CD4-positive, alpha-beta T cell (primary cell): ENCODE measurements at regions not wholly inside any gene's neighbourhood (a gene's known extent, or its start where the extent isn't known, plus 50 kb on each side); places are given as distances from the start of the nearest gene placed in this dataset.

Experiments used
- ATAC-seq: fragments of 200-7000 bp; cut with Tn5 transposase; one replicate; pipeline ENCODE4 v1.10.0; 2022; ENCODE audit warnings: mild to moderate bottlenecking; ENCODE audit not compliant: poor library complexity
- CTCF ChIA-PET: fragments of 350-600 bp; sonication (Branson Sonifier 250); formaldehyde crosslinking; loops from one replicate; lab custom pipeline; 2021; ENCODE audit warnings: antibody characterized with exemption, inconsistent platforms; lab: Charles Lee
- POLR2A ChIA-PET: fragments of 350-600 bp; sonication (Branson Sonifier 250); formaldehyde crosslinking; loops from one replicate; lab custom pipeline; 2021; ENCODE audit warnings: antibody characterized with exemption, inconsistent platforms; lab: Charles Lee
- DNase-seq, 14 experiments: peaks; one replicate each; pipeline ENCODE4 v3.0.0-alpha.2; 2013 to 2020; ENCODE audit warnings: mixed read lengths in 2 of 14
- H3K27ac ChIP-seq, 2 donors: one replicate each; pipeline versions ENCODE4 v1.5.1 to v1.7.0; 2013; ENCODE audit warnings: low read length in 2 of 2, low read depth in 1 of 2, mild to moderate bottlenecking in 1 of 2
- H3K27me3 ChIP-seq, 2 experiments: 1 replicate in 1 of 2; 2 replicates in 1 of 2; pipeline versions ENCODE4 v1.6.1 to v1.7.0; 2013; ENCODE audit warnings: low read length in 2 of 2, control low read depth in 1 of 2, mild to moderate bottlenecking in 1 of 2, moderate library complexity in 1 of 2; ENCODE audit not compliant: insufficient read depth in 2 of 2, control insufficient read depth in 1 of 2
- H3K36me3 ChIP-seq: one replicate; pipeline ENCODE4 v1.6.1; 2013; ENCODE audit warnings: low read length, control low read depth; ENCODE audit not compliant: insufficient read depth
- H3K4me1 ChIP-seq: one replicate; pipeline ENCODE4 v1.6.1; 2013; ENCODE audit warnings: low read length, control low read depth; ENCODE audit not compliant: insufficient read depth
- H3K4me3 ChIP-seq: one replicate; pipeline ENCODE4 v1.5.1; 2013; ENCODE audit warnings: mild to moderate bottlenecking, low read length, moderate library complexity
- H3K9me3 ChIP-seq, 2 experiments: 1 replicate in 1 of 2; 2 replicates in 1 of 2; pipeline versions ENCODE4 v1.6.1 to v1.7.0; 2013; ENCODE audit warnings: low read length in 2 of 2, mild to moderate bottlenecking in 2 of 2, control low read depth in 1 of 2, moderate library complexity in 1 of 2; ENCODE audit not compliant: control insufficient read depth in 1 of 2, insufficient read depth in 1 of 2
- H3K27ac Mint-ChIP-seq: one replicate; pipeline ENCODE4 v1.8.0; 2020; ENCODE audit warnings: mixed read lengths
- H3K27me3 Mint-ChIP-seq: one replicate; pipeline ENCODE4 v1.8.0; 2021; ENCODE audit warnings: mixed read lengths
- H3K36me3 Mint-ChIP-seq: one replicate; pipeline ENCODE4 v1.8.0; 2021; ENCODE audit warnings: low read depth, mixed read lengths
- H3K4me1 Mint-ChIP-seq: one replicate; pipeline ENCODE4 v1.8.0; 2021; ENCODE audit warnings: low read depth, mixed read lengths
- H3K4me3 Mint-ChIP-seq: one replicate; pipeline ENCODE4 v1.8.0; 2020; ENCODE audit warnings: mild to moderate bottlenecking, mixed read lengths
- H3K9me3 Mint-ChIP-seq: one replicate; pipeline ENCODE4 v1.8.0; 2020; ENCODE audit warnings: mixed read lengths
- intact Hi-C, 2 experiments: fragments of 100-400 bp; cut with DNase I in 1 of 2; cut with micrococcal nuclease in 1 of 2; formaldehyde crosslinking; loops; one replicate each; pipeline versions ENCODE4 v1.15.1 to v1.9.0; 2023 to 2025; cut with DNase I, micrococcal nuclease
- TF ChIP-seq, protein P1 (sequence below): fragments of 200-600 bp; IDR thresholded peaks from one replicate; pipeline ENCODE4 v1.8.0; 2022; ENCODE audit warnings: antibody characterized with exemption, mild to moderate bottlenecking

DNA sequence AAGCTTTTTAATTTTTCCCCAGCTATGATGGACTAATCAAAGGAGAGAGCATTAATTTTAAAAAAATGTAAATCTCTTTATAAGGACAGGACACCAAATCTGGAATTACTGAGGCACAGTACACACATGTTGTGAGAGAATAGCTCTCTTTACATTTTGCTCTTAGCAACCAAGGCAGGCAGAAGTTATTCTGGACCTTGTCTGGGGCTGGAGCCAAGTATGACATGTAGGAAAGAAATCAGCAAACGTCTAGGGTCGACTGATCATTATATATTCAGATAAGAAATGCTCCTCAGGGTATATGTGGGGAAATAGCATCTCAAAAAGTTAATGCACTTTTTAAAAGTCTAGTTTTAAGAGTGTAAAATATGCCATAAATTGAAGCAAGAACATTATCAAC is 1330.0 kb upstream of the CELF4 start:
- Histone ChIP-seq H3K27ac (no peak overlapping the region), H3K27me3 (no peaks in the 10 kb centered on the region), H3K4me1 (no peaks in the 10 kb centered on the region), H3K4me3 (no peak overlapping the region), H3K9me3 (no peaks in the 10 kb centered on the region), H3K36me3 (no peaks in the 10 kb centered on the region)
- no peak overlapping the region for H3K4me3 Mint-ChIP-seq
- intact Hi-C loops: no loop called here
- H3K36me3 Mint-ChIP-seq: no peaks in the 10 kb centered on the region
- ATAC-seq (no peak), DNase-seq (no peak)
- no peaks in the 10 kb centered on the region for H3K4me1 Mint-ChIP-seq
- no peak overlapping the region for H3K27ac Mint-ChIP-seq
- H3K27me3 Mint-ChIP-seq: no peaks in the 10 kb centered on the region
- TF ChIP-seq, protein P1, sequence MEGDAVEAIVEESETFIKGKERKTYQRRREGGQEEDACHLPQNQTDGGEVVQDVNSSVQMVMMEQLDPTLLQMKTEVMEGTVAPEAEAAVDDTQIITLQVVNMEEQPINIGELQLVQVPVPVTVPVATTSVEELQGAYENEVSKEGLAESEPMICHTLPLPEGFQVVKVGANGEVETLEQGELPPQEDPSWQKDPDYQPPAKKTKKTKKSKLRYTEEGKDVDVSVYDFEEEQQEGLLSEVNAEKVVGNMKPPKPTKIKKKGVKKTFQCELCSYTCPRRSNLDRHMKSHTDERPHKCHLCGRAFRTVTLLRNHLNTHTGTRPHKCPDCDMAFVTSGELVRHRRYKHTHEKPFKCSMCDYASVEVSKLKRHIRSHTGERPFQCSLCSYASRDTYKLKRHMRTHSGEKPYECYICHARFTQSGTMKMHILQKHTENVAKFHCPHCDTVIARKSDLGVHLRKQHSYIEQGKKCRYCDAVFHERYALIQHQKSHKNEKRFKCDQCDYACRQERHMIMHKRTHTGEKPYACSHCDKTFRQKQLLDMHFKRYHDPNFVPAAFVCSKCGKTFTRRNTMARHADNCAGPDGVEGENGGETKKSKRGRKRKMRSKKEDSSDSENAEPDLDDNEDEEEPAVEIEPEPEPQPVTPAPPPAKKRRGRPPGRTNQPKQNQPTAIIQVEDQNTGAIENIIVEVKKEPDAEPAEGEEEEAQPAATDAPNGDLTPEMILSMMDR: no peak
- no peaks in the 10 kb centered on the region for H3K9me3 Mint-ChIP-seq
- POLR2A ChIA-PET: no interaction called here
- CTCF ChIA-PET: no interaction called here

DNA sequence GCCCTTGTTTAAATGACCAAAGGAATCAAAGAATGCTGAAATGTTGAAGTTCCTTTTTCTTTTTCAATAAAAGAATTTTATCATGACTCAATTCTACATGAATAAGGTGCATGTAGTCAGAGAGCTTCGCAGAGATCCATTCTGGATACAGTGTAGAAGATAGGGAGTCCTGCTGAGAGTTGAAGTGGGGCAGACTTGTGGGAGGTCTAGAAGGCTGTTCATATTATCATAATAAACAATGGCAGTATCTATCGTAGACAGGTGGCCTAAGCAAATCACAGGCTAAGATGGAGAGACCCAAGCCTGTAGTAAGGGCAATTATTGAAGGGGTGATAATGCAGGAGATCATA is 1322.0 kb upstream of the CELF4 start:
- peaks cover 4% of the 10 kb centered on the region for H3K9me3 Mint-ChIP-seq
- no peaks in the 10 kb centered on the region for H3K9me3 ChIP-seq

DNA sequence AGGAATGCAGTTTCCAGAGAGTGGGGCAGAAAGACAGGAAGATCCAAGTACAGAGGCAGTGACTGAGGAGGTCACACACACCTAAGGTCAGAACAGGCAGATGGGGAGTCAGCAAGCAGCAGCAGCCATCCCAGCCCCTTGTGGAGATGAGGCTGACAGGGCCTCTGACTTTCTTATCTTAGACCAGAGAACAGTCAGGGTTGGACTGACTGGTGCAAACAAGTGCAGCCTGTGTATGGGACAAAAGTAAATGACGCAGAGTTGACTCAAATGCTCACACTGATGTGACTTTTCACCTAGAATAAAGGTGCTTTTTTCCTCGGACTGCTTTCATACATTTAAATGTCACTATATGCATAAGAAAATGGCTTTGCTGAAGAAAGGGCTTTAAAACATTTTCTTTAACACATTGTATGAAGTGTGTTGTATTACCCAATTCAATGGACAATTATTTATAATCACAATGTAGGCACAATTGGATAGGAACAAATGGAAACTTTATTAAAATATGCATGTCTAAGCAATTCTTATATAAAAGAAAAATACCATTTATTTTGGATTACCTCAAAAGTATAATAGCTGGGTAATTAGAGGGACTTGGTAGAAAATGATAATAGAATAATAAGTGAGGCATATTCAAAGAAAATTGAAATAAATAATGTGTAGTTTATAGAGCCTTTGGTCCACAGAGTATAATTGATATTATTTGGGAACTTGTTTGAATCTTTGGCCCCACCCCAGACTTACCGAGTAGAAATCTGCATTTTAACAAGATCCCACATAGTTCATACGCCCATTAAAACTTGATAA is 1321.5 kb upstream of the CELF4 start:
- CTCF ChIA-PET: no interaction called here
- H3K27ac Mint-ChIP-seq: no peak overlapping the region
- no peak overlapping the region for H3K4me3 Mint-ChIP-seq
- intact Hi-C loops: no loop called here
- no peak overlapping the region for H3K4me3 ChIP-seq
- H3K27ac ChIP-seq: no peak overlapping the region
- no peaks in the 10 kb centered on the region for H3K9me3 ChIP-seq
- peaks cover 7% of the 10 kb centered on the region for H3K9me3 Mint-ChIP-seq
- no peak for DNase-seq
- no peaks in the 10 kb centered on the region for H3K36me3 Mint-ChIP-seq
- no peaks in the 10 kb centered on the region for H3K36me3 ChIP-seq
- TF ChIP-seq, protein P1: no peak
- no peaks in the 10 kb centered on the region for H3K4me1 Mint-ChIP-seq
- no peaks in the 10 kb centered on the region for H3K4me1 ChIP-seq
- H3K27me3 ChIP-seq: no peaks in the 10 kb centered on the region
- POLR2A ChIA-PET: no interaction called here
- ATAC-seq: no peak
- H3K27me3 Mint-ChIP-seq: no peaks in the 10 kb centered on the region

More for the DNA sequence above, 1322.0 kb upstream of the CELF4 start:
- no peak overlapping the region for H3K4me3 ChIP-seq
- TF ChIP-seq, protein P1: no peak
- ATAC-seq: no peak
- H3K27me3 Mint-ChIP-seq: no peaks in the 10 kb centered on the region
- no peaks in the 10 kb centered on the region for H3K27me3 ChIP-seq
- no peak overlapping the region for H3K27ac ChIP-seq
- intact Hi-C loops: no loop called here
- no peaks in the 10 kb centered on the region for H3K36me3 ChIP-seq
- H3K4me1 Mint-ChIP-seq: no peaks in the 10 kb centered on the region
- no peak overlapping the region for H3K27ac Mint-ChIP-seq
- DNase-seq: no peak
- no peak overlapping the region for H3K4me3 Mint-ChIP-seq
- ChIA-PET POLR2A (no interaction called here), CTCF (no interaction called here)
- no peaks in the 10 kb centered on the region for H3K36me3 Mint-ChIP-seq
- H3K4me1 ChIP-seq: no peaks in the 10 kb centered on the region
